GM23338 (cell line): ENCODE measurements at regions not wholly inside any gene's neighbourhood (a gene's known extent, or its start where the extent isn't known, plus 50 kb on each side); places are given as distances from the start of the nearest gene placed in this dataset.

Experiments used
- ATAC-seq: fragments of 200-7000 bp; cut with Tn5 transposase; 3 replicates; pipeline ENCODE4 v1.9.1; 2020
- DNase-seq: peaks from one replicate; pipeline ENCODE4 v3.0.0-alpha.2; 2015; ENCODE audit warnings: low spot score
- H2AFZ ChIP-seq: fragments of 200-600 bp; sonication (generic); 2 replicates; pipeline ENCODE4 v1.8.0; 2016; ENCODE audit warnings: antibody characterized with exemption, mild to moderate bottlenecking, moderate library complexity
- H3F3A ChIP-seq: fragments of 200-600 bp; sonication (generic); replicated peaks from 2 replicates; pipeline ENCODE4 v1.8.0; 2017; ENCODE audit warnings: antibody characterized with exemption, mixed run types, low read depth
- H3K27ac ChIP-seq: fragments of 200-600 bp; sonication (generic); 2 replicates; pipeline ENCODE4 v1.6.1; 2016; ENCODE audit warnings: low read depth
- H3K27me3 ChIP-seq: fragments of 200-600 bp; sonication (generic); 2 replicates; pipeline ENCODE4 v1.8.0; 2016; ENCODE audit warnings: mild to moderate bottlenecking, mixed run types, moderate library complexity; ENCODE audit not compliant: insufficient read depth
- H3K36me3 ChIP-seq: fragments of 200-600 bp; sonication (generic); 2 replicates; pipeline ENCODE4 v1.8.0; 2016; ENCODE audit warnings: mild to moderate bottlenecking; ENCODE audit not compliant: insufficient read depth
- H3K4me1 ChIP-seq: fragments of 200-600 bp; sonication (generic); 2 replicates; pipeline ENCODE4 v1.8.0; 2016; ENCODE audit warnings: mild to moderate bottlenecking, moderate library complexity; ENCODE audit not compliant: insufficient read depth
- H3K4me2 ChIP-seq: fragments of 200-600 bp; sonication (generic); 2 replicates; pipeline ENCODE4 v1.7.1; 2017; ENCODE audit warnings: mixed run types
- H3K4me3 ChIP-seq: fragments of 200-600 bp; sonication (generic); 2 replicates; pipeline ENCODE4 v1.6.1; 2016; ENCODE audit warnings: mixed run types
- H3K79me2 ChIP-seq: fragments of 200-600 bp; sonication (generic); replicated peaks from 2 replicates; pipeline ENCODE4 v1.8.0; 2017; ENCODE audit warnings: mild to moderate bottlenecking; ENCODE audit not compliant: insufficient read depth
- H3K9me2 ChIP-seq: fragments of 200-600 bp; sonication (generic); 2 replicates; pipeline ENCODE4 v1.8.0; 2017; ENCODE audit not compliant: insufficient read depth
- H4K20me1 ChIP-seq: fragments of 200-600 bp; sonication (generic); replicated peaks from 2 replicates; pipeline ENCODE4 v1.8.0; 2017; ENCODE audit warnings: mild to moderate bottlenecking; ENCODE audit not compliant: insufficient read depth
- H3K27ac Mint-ChIP-seq: 2 replicates; pipeline ENCODE4 v1.8.0; 2020; ENCODE audit warnings: inconsistent platforms, mild to moderate bottlenecking, moderate library complexity, mixed read lengths
- H3K27me3 Mint-ChIP-seq: 3 replicates; pipeline ENCODE4 v1.8.0; 2022; ENCODE audit warnings: low read depth, mild to moderate bottlenecking, moderate library complexity, mixed read lengths, inconsistent platforms; ENCODE audit not compliant: insufficient read depth, poor library complexity
- H3K36me3 Mint-ChIP-seq: 3 replicates; pipeline ENCODE4 v1.8.0; 2021; ENCODE audit warnings: low read depth, mild to moderate bottlenecking, inconsistent platforms, moderate library complexity, mixed read lengths
- H3K4me1 Mint-ChIP-seq: 3 replicates; pipeline ENCODE4 v1.8.0; 2020; ENCODE audit warnings: mild to moderate bottlenecking, inconsistent platforms, mixed read lengths
- H3K4me3 Mint-ChIP-seq: 3 replicates; pipeline ENCODE4 v1.8.0; 2021; ENCODE audit warnings: moderate library complexity, mild to moderate bottlenecking, inconsistent platforms, mixed read lengths
- H3K9me3 Mint-ChIP-seq: 3 replicates; pipeline ENCODE4 v1.8.0; 2020; ENCODE audit warnings: moderate library complexity, mild to moderate bottlenecking, inconsistent platforms, mixed read lengths
- CREB1 ChIP-seq: fragments of 250-450 bp; sonication (Bioruptor Pico); IDR thresholded peaks from 2 replicates; pipeline ENCODE4 v1.5.0; 2020; ENCODE audit warnings: low read depth, mild to moderate bottlenecking, moderate library complexity
- EZH2 ChIP-seq: fragments of 200-600 bp; sonication (generic); IDR thresholded peaks from one replicate; pipeline ENCODE4 v1.8.0; 2017; ENCODE audit warnings: antibody characterized with exemption, mild to moderate bottlenecking, low read depth; ENCODE audit not compliant: unreplicated experiment
- EZH2phosphoT487 ChIP-seq: fragments of 200-600 bp; sonication (generic); IDR thresholded peaks from one replicate; pipeline ENCODE4 v1.8.1; 2018; ENCODE audit warnings: antibody characterized with exemption; ENCODE audit not compliant: unreplicated experiment
- JUNB ChIP-seq: IDR thresholded peaks from one replicate; pipeline ENCODE4 v1.6.1; 2016; ENCODE audit warnings: antibody characterized with exemption; ENCODE audit not compliant: unreplicated experiment
- NANOG ChIP-seq: IDR thresholded peaks from 2 replicates; pipeline ENCODE4 v1.6.1; 2016; ENCODE audit warnings: antibody characterized with exemption, borderline replicate concordance
- POLR2AphosphoS5 ChIP-seq: IDR thresholded peaks from 2 replicates; pipeline ENCODE4 v1.6.1; 2016; ENCODE audit warnings: antibody characterized with exemption, low read depth
- STAT1 ChIP-seq: IDR thresholded peaks from one replicate; pipeline ENCODE4 v1.6.1; 2016; ENCODE audit warnings: antibody characterized with exemption; ENCODE audit not compliant: unreplicated experiment
- ZNF114 ChIP-seq: fragments of 250-450 bp; sonication (Bioruptor Pico); IDR thresholded peaks from 2 replicates; pipeline ENCODE4 v1.5.0; 2020; ENCODE audit warnings: mild to moderate bottlenecking, moderate library complexity
- ZNF331 ChIP-seq: fragments of 250-450 bp; sonication (Bioruptor Pico); IDR thresholded peaks from 2 replicates; pipeline ENCODE4 v1.5.0; 2020; ENCODE audit warnings: low read depth, mild to moderate bottlenecking, moderate library complexity
- TF ChIP-seq, protein P1 (sequence below): IDR thresholded peaks from one replicate; pipeline ENCODE4 v1.6.1; 2018; ENCODE audit warnings: antibody characterized with exemption; ENCODE audit not compliant: unreplicated experiment
- TF ChIP-seq, protein P2 (sequence below): fragments of 250-450 bp; sonication (Bioruptor Pico); IDR thresholded peaks from 2 replicates; pipeline ENCODE4 v1.5.0; 2020; ENCODE audit warnings: mild to moderate bottlenecking, moderate library complexity
- TF ChIP-seq, protein P3 (sequence below), 2 experiments: fragments of 200-600 bp in 1 of 2; sonication (generic) in 1 of 2; conservative IDR thresholded peaks; 2 replicates each; pipeline versions ENCODE4 v1.5.1 to v1.6.1; 2016 to 2017; ENCODE audit warnings: antibody characterized with exemption in 2 of 2, low read depth in 2 of 2, mild to moderate bottlenecking in 2 of 2, moderate library complexity in 1 of 2
- TF ChIP-seq, protein P4 (sequence below): IDR thresholded peaks from 2 replicates; pipeline ENCODE4 v1.6.1; 2016; ENCODE audit warnings: antibody characterized with exemption

DNA sequence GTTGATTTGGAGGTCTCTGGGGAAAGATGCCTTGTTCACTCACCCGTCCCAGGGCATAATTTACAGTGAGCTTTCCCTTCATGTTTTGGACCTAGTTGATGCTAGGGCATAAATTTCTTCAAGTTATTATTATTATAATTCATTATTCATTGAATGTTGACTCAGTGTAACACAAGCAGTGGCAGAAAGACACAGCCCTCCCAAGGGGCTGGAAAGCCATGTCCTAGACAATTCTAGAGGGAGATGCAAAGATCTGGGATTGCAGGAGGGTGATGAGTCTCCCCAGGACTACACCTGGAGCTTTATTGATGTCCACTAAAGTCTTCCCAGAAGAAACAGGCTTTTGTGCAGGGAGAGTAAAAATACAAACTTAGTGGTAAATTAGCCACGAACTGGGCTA lies 322.0 kb upstream of the MOCS1 start:
- Histone ChIP-seq H3K27me3 (no peaks in the 10 kb centered on the region), H4K20me1 (no peaks in the 10 kb centered on the region), H3K4me3 (no peak overlapping the region), H3K36me3 (no peaks in the 10 kb centered on the region), H3K79me2 (no peaks in the 10 kb centered on the region), H3K4me1 (no peaks in the 10 kb centered on the region; the same call in 1 of the 2 replicates), H2AFZ (no peak overlapping the region), H3K27ac (no peak overlapping the region), H3K9me2 (no peaks in the 10 kb centered on the region; the same call in 1 of the 2 replicates), H3F3A (no peaks in the 10 kb centered on the region), H3K4me2 (no peak overlapping the region)
- Mint-ChIP-seq H3K9me3 (no peaks in the 10 kb centered on the region), H3K27me3 (peaks cover 2% of the 10 kb centered on the region), H3K27ac (no peak overlapping the region), H3K4me1 (peaks cover 4% of the 10 kb centered on the region), H3K4me3 (no peak overlapping the region), H3K36me3 (no peaks in the 10 kb centered on the region)
- DNase-seq (no peak), ATAC-seq (no peak)
- TF ChIP-seq JUNB (no peak), EZH2 (no peak), NANOG (no peak), POLR2AphosphoS5 (no peak), CREB1 (no peak), ZNF114 (CRISPR knock-in tag) (no peak), EZH2phosphoT487 (no peak), ZNF331 (CRISPR knock-in tag) (no peak), STAT1 (no peak)
- TF ChIP-seq, protein P1, sequence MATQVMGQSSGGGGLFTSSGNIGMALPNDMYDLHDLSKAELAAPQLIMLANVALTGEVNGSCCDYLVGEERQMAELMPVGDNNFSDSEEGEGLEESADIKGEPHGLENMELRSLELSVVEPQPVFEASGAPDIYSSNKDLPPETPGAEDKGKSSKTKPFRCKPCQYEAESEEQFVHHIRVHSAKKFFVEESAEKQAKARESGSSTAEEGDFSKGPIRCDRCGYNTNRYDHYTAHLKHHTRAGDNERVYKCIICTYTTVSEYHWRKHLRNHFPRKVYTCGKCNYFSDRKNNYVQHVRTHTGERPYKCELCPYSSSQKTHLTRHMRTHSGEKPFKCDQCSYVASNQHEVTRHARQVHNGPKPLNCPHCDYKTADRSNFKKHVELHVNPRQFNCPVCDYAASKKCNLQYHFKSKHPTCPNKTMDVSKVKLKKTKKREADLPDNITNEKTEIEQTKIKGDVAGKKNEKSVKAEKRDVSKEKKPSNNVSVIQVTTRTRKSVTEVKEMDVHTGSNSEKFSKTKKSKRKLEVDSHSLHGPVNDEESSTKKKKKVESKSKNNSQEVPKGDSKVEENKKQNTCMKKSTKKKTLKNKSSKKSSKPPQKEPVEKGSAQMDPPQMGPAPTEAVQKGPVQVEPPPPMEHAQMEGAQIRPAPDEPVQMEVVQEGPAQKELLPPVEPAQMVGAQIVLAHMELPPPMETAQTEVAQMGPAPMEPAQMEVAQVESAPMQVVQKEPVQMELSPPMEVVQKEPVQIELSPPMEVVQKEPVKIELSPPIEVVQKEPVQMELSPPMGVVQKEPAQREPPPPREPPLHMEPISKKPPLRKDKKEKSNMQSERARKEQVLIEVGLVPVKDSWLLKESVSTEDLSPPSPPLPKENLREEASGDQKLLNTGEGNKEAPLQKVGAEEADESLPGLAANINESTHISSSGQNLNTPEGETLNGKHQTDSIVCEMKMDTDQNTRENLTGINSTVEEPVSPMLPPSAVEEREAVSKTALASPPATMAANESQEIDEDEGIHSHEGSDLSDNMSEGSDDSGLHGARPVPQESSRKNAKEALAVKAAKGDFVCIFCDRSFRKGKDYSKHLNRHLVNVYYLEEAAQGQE: no peak
- TF ChIP-seq, protein P2, sequence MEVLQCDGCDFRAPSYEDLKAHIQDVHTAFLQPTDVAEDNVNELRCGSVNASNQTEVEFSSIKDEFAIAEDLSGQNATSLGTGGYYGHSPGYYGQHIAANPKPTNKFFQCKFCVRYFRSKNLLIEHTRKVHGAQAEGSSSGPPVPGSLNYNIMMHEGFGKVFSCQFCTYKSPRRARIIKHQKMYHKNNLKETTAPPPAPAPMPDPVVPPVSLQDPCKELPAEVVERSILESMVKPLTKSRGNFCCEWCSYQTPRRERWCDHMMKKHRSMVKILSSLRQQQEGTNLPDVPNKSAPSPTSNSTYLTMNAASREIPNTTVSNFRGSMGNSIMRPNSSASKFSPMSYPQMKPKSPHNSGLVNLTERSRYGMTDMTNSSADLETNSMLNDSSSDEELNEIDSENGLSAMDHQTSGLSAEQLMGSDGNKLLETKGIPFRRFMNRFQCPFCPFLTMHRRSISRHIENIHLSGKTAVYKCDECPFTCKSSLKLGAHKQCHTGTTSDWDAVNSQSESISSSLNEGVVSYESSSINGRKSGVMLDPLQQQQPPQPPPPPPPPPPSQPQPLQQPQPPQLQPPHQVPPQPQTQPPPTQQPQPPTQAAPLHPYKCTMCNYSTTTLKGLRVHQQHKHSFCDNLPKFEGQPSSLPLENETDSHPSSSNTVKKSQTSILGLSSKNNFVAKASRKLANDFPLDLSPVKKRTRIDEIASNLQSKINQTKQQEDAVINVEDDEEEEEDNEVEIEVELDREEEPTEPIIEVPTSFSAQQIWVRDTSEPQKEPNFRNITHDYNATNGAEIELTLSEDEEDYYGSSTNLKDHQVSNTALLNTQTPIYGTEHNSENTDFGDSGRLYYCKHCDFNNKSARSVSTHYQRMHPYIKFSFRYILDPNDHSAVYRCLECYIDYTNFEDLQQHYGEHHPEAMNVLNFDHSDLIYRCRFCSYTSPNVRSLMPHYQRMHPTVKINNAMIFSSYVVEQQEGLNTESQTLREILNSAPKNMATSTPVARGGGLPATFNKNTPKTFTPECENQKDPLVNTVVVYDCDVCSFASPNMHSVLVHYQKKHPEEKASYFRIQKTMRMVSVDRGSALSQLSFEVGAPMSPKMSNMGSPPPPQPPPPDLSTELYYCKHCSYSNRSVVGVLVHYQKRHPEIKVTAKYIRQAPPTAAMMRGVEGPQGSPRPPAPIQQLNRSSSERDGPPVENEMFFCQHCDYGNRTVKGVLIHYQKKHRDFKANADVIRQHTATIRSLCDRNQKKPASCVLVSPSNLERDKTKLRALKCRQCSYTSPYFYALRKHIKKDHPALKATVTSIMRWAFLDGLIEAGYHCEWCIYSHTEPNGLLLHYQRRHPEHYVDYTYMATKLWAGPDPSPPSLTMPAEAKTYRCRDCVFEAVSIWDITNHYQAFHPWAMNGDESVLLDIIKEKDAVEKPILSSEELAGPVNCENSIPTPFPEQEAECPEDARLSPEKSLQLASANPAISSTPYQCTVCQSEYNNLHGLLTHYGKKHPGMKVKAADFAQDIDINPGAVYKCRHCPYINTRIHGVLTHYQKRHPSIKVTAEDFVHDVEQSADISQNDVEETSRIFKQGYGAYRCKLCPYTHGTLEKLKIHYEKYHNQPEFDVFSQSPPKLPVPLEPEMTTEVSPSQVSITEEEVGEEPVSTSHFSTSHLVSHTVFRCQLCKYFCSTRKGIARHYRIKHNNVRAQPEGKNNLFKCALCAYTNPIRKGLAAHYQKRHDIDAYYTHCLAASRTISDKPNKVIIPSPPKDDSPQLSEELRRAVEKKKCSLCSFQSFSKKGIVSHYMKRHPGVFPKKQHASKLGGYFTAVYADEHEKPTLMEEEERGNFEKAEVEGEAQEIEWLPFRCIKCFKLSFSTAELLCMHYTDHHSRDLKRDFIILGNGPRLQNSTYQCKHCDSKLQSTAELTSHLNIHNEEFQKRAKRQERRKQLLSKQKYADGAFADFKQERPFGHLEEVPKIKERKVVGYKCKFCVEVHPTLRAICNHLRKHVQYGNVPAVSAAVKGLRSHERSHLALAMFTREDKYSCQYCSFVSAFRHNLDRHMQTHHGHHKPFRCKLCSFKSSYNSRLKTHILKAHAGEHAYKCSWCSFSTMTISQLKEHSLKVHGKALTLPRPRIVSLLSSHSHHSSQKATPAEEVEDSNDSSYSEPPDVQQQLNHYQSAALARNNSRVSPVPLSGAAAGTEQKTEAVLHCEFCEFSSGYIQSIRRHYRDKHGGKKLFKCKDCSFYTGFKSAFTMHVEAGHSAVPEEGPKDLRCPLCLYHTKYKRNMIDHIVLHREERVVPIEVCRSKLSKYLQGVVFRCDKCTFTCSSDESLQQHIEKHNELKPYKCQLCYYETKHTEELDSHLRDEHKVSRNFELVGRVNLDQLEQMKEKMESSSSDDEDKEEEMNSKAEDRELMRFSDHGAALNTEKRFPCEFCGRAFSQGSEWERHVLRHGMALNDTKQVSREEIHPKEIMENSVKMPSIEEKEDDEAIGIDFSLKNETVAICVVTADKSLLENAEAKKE: no peak
- TF ChIP-seq, protein P3, sequence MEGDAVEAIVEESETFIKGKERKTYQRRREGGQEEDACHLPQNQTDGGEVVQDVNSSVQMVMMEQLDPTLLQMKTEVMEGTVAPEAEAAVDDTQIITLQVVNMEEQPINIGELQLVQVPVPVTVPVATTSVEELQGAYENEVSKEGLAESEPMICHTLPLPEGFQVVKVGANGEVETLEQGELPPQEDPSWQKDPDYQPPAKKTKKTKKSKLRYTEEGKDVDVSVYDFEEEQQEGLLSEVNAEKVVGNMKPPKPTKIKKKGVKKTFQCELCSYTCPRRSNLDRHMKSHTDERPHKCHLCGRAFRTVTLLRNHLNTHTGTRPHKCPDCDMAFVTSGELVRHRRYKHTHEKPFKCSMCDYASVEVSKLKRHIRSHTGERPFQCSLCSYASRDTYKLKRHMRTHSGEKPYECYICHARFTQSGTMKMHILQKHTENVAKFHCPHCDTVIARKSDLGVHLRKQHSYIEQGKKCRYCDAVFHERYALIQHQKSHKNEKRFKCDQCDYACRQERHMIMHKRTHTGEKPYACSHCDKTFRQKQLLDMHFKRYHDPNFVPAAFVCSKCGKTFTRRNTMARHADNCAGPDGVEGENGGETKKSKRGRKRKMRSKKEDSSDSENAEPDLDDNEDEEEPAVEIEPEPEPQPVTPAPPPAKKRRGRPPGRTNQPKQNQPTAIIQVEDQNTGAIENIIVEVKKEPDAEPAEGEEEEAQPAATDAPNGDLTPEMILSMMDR (conservative IDR thresholded peaks at IDR 0.05; ENCODE audit: low read depth in 2 of 2): no peak
- TF ChIP-seq, protein P4, sequence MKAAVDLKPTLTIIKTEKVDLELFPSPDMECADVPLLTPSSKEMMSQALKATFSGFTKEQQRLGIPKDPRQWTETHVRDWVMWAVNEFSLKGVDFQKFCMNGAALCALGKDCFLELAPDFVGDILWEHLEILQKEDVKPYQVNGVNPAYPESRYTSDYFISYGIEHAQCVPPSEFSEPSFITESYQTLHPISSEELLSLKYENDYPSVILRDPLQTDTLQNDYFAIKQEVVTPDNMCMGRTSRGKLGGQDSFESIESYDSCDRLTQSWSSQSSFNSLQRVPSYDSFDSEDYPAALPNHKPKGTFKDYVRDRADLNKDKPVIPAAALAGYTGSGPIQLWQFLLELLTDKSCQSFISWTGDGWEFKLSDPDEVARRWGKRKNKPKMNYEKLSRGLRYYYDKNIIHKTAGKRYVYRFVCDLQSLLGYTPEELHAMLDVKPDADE: no peak
